Activated T-cell treated with anti-CD3 and anti-CD28 coated beads for 48 hours (primary cell): ENCODE measurements at regions not wholly inside any gene's neighbourhood (a gene's known extent, or its start where the extent isn't known, plus 50 kb on each side); places are given as distances from the start of the nearest gene placed in this dataset.
"Not testable (repeated sequence)": the region's sequence is repeated elsewhere in the genome, so short reads cannot be mapped to it uniquely, and the experiment has no call there.

Experiments used
- DNase-seq: peaks from one replicate; pipeline ENCODE4 v3.0.0-alpha.2; 2020; ENCODE audit warnings: low read depth

- DNase-seq, result no peak
These were observed 57.3 kb upstream of the HABP2 start for GRCh38 chr10:113495553-113495952.

DNA sequence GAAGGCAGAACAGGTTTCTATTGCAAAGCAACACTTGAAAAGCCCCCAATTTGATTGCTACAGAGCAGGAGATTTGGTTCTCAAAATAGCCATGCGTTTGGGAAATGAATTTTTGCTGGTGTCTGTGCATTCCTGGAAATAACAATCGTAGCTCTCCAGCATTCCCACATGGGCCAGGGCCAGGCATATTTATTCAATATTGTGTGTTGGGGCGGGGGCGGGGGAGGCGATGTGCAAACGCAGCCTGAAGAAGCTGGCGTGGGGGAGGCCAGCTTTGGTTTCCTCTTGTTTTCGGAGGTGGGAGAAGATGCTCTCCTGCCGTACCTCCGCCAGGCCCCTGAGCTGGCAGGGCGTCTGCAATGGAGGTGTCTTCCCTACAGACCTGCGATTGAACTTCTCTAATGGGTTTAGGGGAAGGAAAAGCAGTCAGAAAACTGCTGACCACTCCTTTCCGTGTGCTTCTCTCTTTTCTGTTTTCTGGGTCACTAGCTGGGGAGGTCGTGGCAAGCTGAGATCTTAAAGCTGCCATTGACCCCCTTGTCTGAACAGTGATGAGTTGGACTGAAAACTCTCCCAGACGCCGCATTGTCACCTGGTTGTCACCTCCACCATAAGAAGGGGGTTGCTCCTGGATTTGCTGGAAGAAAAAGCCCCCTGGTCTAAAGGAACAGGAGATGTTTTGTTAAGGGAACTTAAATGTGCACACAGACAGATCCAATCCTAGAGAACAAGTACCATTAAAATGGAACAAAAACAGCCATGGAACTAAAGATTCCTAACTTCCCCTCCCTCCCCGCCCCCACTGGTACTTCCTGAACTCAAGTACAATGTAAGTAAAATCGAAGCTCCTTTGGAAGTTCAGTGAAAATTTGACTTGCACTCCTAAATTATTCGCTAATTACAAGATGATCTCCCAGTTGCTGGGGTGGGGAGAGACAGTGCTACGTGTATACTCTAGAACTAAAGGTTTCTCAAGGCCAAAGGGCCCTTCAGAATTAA, 56.4 kb upstream of the HABP2 start:
- no peak for DNase-seq

GRCh38 chr10:113497198-113497597, 55.7 kb upstream of the HABP2 start:
- DNase-seq, result no peak

DNA sequence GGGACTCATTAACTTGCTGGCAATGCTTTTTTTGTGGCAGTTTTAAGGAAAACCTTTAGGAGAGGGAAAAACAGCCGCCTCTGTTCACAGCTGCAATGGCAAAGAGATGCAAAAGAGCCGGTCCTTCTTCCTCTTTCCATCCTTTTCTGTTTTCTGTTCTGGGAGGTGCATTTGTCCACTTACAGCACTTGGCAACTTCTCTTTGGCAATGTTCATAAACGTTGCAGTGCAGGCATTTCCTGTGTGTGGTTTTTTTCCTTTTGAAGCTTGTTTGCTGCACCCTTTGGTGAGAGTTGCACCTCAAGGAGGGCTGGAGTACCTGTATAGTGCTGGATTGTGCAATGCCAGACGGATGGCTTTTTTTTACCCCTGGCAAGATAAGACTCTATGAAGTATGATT, 53.9 kb upstream of the HABP2 start:
- no peak for DNase-seq

- DNase-seq, result no peak
These were observed 53.0 kb upstream of the HABP2 start for GRCh38 chr10:113499806-113500205.

- not testable (repeated sequence) for DNase-seq
These were observed 51.8 kb upstream of the HABP2 start for GRCh38 chr10:113501031-113501430.
